Transverse colon (tissue), 4 donors: ENCODE measurements at regions not wholly inside any gene's neighbourhood (a gene's known extent, or its start where the extent isn't known, plus 50 kb on each side); places are given as distances from the start of the nearest gene placed in this dataset.

Source experiments
- POLR2A ChIP-seq: fragments of 450-650 bp; IDR thresholded peaks from one replicate; pipeline ENCODE4 v1.6.1; 2016; ENCODE audit warnings: antibody characterized with exemption, mild to moderate bottlenecking, moderate library complexity
- POLR2AphosphoS5 ChIP-seq, 3 donors: sonication (generic); formaldehyde crosslinking; IDR thresholded peaks; one replicate each; pipeline ENCODE4 v1.6.1; 2016; ENCODE audit warnings: antibody characterized with exemption in 3 of 3
- TF ChIP-seq, protein P1 (sequence below), 5 experiments: fragments of 200-600 bp in 3 of 5; fragments of 450-650 bp in 2 of 5; sonication (generic) in 3 of 5; IDR thresholded peaks; 1 replicate in 2 of 5; 2 replicates in 3 of 5; pipeline ENCODE4 v1.5.1; 2016 to 2017; ENCODE audit warnings: antibody characterized with exemption in 5 of 5, inconsistent platforms in 3 of 5, mild to moderate bottlenecking in 2 of 5, moderate library complexity in 1 of 5

- no peak for TF ChIP-seq POLR2A
- TF ChIP-seq, protein P1, sequence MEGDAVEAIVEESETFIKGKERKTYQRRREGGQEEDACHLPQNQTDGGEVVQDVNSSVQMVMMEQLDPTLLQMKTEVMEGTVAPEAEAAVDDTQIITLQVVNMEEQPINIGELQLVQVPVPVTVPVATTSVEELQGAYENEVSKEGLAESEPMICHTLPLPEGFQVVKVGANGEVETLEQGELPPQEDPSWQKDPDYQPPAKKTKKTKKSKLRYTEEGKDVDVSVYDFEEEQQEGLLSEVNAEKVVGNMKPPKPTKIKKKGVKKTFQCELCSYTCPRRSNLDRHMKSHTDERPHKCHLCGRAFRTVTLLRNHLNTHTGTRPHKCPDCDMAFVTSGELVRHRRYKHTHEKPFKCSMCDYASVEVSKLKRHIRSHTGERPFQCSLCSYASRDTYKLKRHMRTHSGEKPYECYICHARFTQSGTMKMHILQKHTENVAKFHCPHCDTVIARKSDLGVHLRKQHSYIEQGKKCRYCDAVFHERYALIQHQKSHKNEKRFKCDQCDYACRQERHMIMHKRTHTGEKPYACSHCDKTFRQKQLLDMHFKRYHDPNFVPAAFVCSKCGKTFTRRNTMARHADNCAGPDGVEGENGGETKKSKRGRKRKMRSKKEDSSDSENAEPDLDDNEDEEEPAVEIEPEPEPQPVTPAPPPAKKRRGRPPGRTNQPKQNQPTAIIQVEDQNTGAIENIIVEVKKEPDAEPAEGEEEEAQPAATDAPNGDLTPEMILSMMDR (IDR thresholded peaks at IDR 0.05) = no peak
- TF ChIP-seq POLR2AphosphoS5 (IDR thresholded peaks at IDR 0.05) = no peak
Measured at GRCh38 chr5:23132231-23132630, 279.1 kb upstream of the CDH12 start.
